K562 (cell line): ENCODE measurements at regions not wholly inside any gene's neighbourhood (a gene's known extent, or its start where the extent isn't known, plus 50 kb on each side); places are given as distances from the start of the nearest gene placed in this dataset.

ENCODE experiments used
- ATAC-seq: fragments of 200-7000 bp; cut with Tn5 transposase; 3 replicates; pipeline ENCODE4 v1.9.1; 2020; ENCODE audit warnings: moderate library complexity
- BruUV-seq: library from RNA; stranded (reverse); fragments of 400-500 nt; replicated peaks from 2 replicates; lab custom pipeline; 2021; lab: Mats Ljungman, UMichigan
- CTCF ChIA-PET: fragments of 300-600 bp; formaldehyde crosslinking; extraction: SDS; loops from one replicate; lab custom pipeline; 2021; ENCODE audit warnings: low intra/inter-chr PET ratio; lab: Yijun Ruan, JAX
- POLR2A ChIA-PET: fragments of 300-600, 350-650 bp; sonication (Branson Sonifier 250); formaldehyde crosslinking; extraction: SDS; loops from one replicate; lab custom pipeline; 2021; ENCODE audit warnings: antibody characterized with exemption, inconsistent platforms; lab: Yijun Ruan, JAX
- DNase-seq, 4 experiments: peaks; one replicate each; pipeline versions ENCODE4 v3.0.0 to v3.0.0-alpha.2; 2011 to 2018; ENCODE audit warnings: low spot score in 3 of 4, mixed read lengths in 3 of 4; ENCODE audit errors: extremely low read depth in 1 of 4
- FAIRE-seq: peaks from 2 replicates; lab custom pipeline; 2011; peaks lifted over from hg19 to GRCh38; lab: Jason Lieb, UNC
- H2AFZ ChIP-seq: 2 replicates; pipeline ENCODE4 v1.6.0; 2011; ENCODE audit warnings: low read depth, low read length, control low read depth, inconsistent platforms
- H3K27ac ChIP-seq: fragments of 200-600 bp; 3 replicates; pipeline ENCODE4 v1.8.0; 2011; ENCODE audit warnings: low read depth, mild to moderate bottlenecking, control low read depth, inconsistent platforms, low read length, moderate library complexity, mixed read lengths; ENCODE audit errors: extremely low read depth
- H3K27me3 ChIP-seq, 2 experiments: fragments of 300-600 bp in 1 of 2; 2 replicates in 1 of 2; 3 replicates in 1 of 2; pipeline versions ENCODE4 v1.6.0 to v1.8.0; 2011; ENCODE audit warnings: inconsistent platforms in 2 of 2, low read length in 2 of 2, mild to moderate bottlenecking in 1 of 2, mixed read lengths in 1 of 2, moderate library complexity in 1 of 2; ENCODE audit not compliant: control insufficient read depth in 2 of 2, insufficient read depth in 2 of 2
- H3K36me3 ChIP-seq: fragments of 300-600 bp; 3 replicates; pipeline ENCODE4 v1.8.0; 2011; ENCODE audit warnings: mild to moderate bottlenecking, low read length, inconsistent platforms; ENCODE audit not compliant: control insufficient read depth, insufficient read depth
- H3K4me1 ChIP-seq, 2 experiments: fragments of 200-600 bp in 1 of 2; replicated peaks in 1 of 2; 2 replicates in 1 of 2; 3 replicates in 1 of 2; pipeline versions ENCODE4 v1.5.1 to v1.8.0; 2011; ENCODE audit warnings: inconsistent platforms in 2 of 2, low read length in 2 of 2, mild to moderate bottlenecking in 1 of 2, mixed read lengths in 1 of 2, moderate library complexity in 1 of 2; ENCODE audit not compliant: control insufficient read depth in 2 of 2, insufficient read depth in 2 of 2
- H3K4me2 ChIP-seq: 2 replicates; pipeline ENCODE4 v1.6.1; 2011; ENCODE audit warnings: low read length, control low read depth, inconsistent platforms, mixed read lengths; ENCODE audit not compliant: insufficient read depth
- H3K4me3 ChIP-seq: fragments of 200-600 bp; sonication (generic), shearing (Covaris generic); 2 replicates; pipeline ENCODE4 v1.5.1; 2016; ENCODE audit warnings: control low read depth, inconsistent platforms
- H3K79me2 ChIP-seq: fragments of 200-600 bp; 3 replicates; pipeline ENCODE4 v1.8.0; 2011; ENCODE audit warnings: low read length, inconsistent platforms; ENCODE audit not compliant: control insufficient read depth, insufficient read depth
- H3K9ac ChIP-seq, 2 experiments: 2 replicates each; pipeline versions ENCODE4 v1.6.0 to v1.6.1; 2011; ENCODE audit warnings: low read depth in 2 of 2, low read length in 2 of 2, control low read depth in 1 of 2, inconsistent platforms in 1 of 2, mild to moderate bottlenecking in 1 of 2, mixed read lengths in 1 of 2; ENCODE audit not compliant: insufficient read depth in 1 of 2
- H3K9me1 ChIP-seq: one replicate; pipeline ENCODE4 v1.6.0; 2011; ENCODE audit warnings: inconsistent platforms, mild to moderate bottlenecking, low read length, moderate library complexity; ENCODE audit not compliant: control insufficient read depth, insufficient read depth
- H3K9me3 ChIP-seq: replicated peaks from 2 replicates; pipeline ENCODE4 v1.5.1; 2011; ENCODE audit warnings: low read depth, low read length, inconsistent platforms; ENCODE audit not compliant: control insufficient read depth, insufficient read depth
- H4K20me1 ChIP-seq: replicated peaks from 2 replicates; pipeline ENCODE4 v1.6.1; 2011; ENCODE audit warnings: low read length, inconsistent platforms, mixed read lengths; ENCODE audit not compliant: control insufficient read depth, insufficient read depth
- BRD9 ChIP-seq: fragments of 450-650 bp; IDR thresholded peaks from 2 replicates; pipeline ENCODE4 v1.6.1; 2018; ENCODE audit warnings: low read depth; ENCODE audit not compliant: partially characterized antibody
- BRF2 ChIP-seq: IDR thresholded peaks from 3 replicates; pipeline ENCODE4 v1.6.1; 2011; ENCODE audit warnings: borderline replicate concordance, mild to moderate bottlenecking; ENCODE audit not compliant: insufficient read length, insufficient read depth
- ETV6 ChIP-seq, 3 experiments: fragments of 150-350 bp in 1 of 3; sonication (generic) in 1 of 3; formaldehyde crosslinking in 1 of 3; IDR thresholded peaks; 2 replicates each; pipeline versions ENCODE4 v1.6.1 to v1.8.0; 2014 to 2022; ENCODE audit warnings: borderline replicate concordance in 2 of 3, low read depth in 2 of 3, antibody characterized with exemption in 1 of 3, low read length in 1 of 3, mild to moderate bottlenecking in 1 of 3, missing genetic modification reagents in 1 of 3
- FOXA1 ChIP-seq: fragments of 450-650 bp; IDR thresholded peaks from 2 replicates; pipeline ENCODE4 v1.6.1; 2016; ENCODE audit warnings: mild to moderate bottlenecking, borderline replicate concordance
- HDAC1 ChIP-seq, 2 experiments: fragments of 450-650 bp; IDR thresholded peaks; 2 replicates each; pipeline ENCODE4 v1.6.1; 2016 to 2017; ENCODE audit warnings: inconsistent platforms in 1 of 2, mild to moderate bottlenecking in 1 of 2, moderate library complexity in 1 of 2
- HMGN3 ChIP-seq: IDR thresholded peaks from 2 replicates; pipeline ENCODE4 v1.6.1; 2011; ENCODE audit warnings: borderline replicate concordance, low read depth, mild to moderate bottlenecking, mixed read lengths, low read length; ENCODE audit not compliant: insufficient read length; ENCODE audit errors: extremely low read depth
- HOXB6 ChIP-seq: fragments of 250-450 bp; sonication (Bioruptor Pico); IDR thresholded peaks from 2 replicates; pipeline ENCODE4 v1.5.1; 2022; ENCODE audit warnings: mild to moderate bottlenecking, borderline replicate concordance
- ILF3 ChIP-seq: fragments of 450-650 bp; IDR thresholded peaks from 2 replicates; pipeline ENCODE4 v1.6.1; 2018; ENCODE audit warnings: antibody characterized with exemption, mild to moderate bottlenecking, moderate library complexity, borderline replicate concordance
- NFE2L1 ChIP-seq: fragments of 450-650 bp; IDR thresholded peaks from 2 replicates; pipeline ENCODE4 v1.6.1; 2016; ENCODE audit warnings: missing genetic modification characterization, low read depth, mild to moderate bottlenecking, missing compliant biosample characterization, moderate library complexity, borderline replicate concordance
- PML ChIP-seq: IDR thresholded peaks from 2 replicates; pipeline ENCODE4 v1.6.1; 2012; ENCODE audit warnings: low read length, inconsistent platforms
- PURB ChIP-seq: sonication (generic); formaldehyde crosslinking; IDR thresholded peaks from 2 replicates; pipeline ENCODE4 v1.9.0; 2021; ENCODE audit warnings: low read depth, mild to moderate bottlenecking, missing genetic modification reagents
- THRAP3 ChIP-seq: fragments of 450-650 bp; IDR thresholded peaks from 2 replicates; pipeline ENCODE4 v1.6.1; 2016; ENCODE audit warnings: mild to moderate bottlenecking, inconsistent platforms, borderline replicate concordance
- ZBTB17 ChIP-seq: fragments of 450-650 bp; formaldehyde crosslinking; IDR thresholded peaks from 2 replicates; pipeline ENCODE4 v1.4.0; 2020; ENCODE audit warnings: mild to moderate bottlenecking
- ZC3H11A ChIP-seq: IDR thresholded peaks from 2 replicates; pipeline ENCODE4 v1.6.1; 2012; ENCODE audit warnings: low read depth, low read length, improper control_type of control experiment
- ZNF239 ChIP-seq: fragments of 250-450 bp; sonication (Bioruptor Pico); IDR thresholded peaks from 2 replicates; pipeline ENCODE4 v1.4.0; 2020; ENCODE audit warnings: mild to moderate bottlenecking
- ZNF280A ChIP-seq: fragments of 450-650 bp; IDR thresholded peaks from 2 replicates; pipeline ENCODE4 v1.6.1; 2018; ENCODE audit warnings: mild to moderate bottlenecking, low read depth; ENCODE audit not compliant: partially characterized antibody
- ZNF695 ChIP-seq: fragments of 450-650 bp; formaldehyde crosslinking; IDR thresholded peaks from 2 replicates; pipeline ENCODE4 v1.4.0; 2020; ENCODE audit warnings: mild to moderate bottlenecking, moderate library complexity
- WGBS: fragments of 100-300 bp; shearing (Covaris generic); methylation state at CpG from one replicate; pipeline ENCODE4 v1.1.6; 2016; ENCODE audit warnings: low coverage, mixed read lengths; ENCODE audit not compliant: insufficient coverage; ENCODE audit errors: missing lambda C conversion rate; 5-methylcytosine and 5-hydroxymethylcytosine counted together
- in situ Hi-C: fragments of 300-500 bp; cut with MboI; formaldehyde crosslinking; loops from 4 replicates; pipeline ENCODE4 v1.15.0; 2018; ENCODE audit warnings: inconsistent platforms, mixed read lengths
- intact Hi-C: fragments of 100-400 bp; cut with micrococcal nuclease; formaldehyde crosslinking; loops from 2 replicates; pipeline ENCODE4 v1.14.2; 2022
- TF ChIP-seq, protein P1 (sequence below): sonication (generic); formaldehyde crosslinking; IDR thresholded peaks from 2 replicates; pipeline ENCODE4 v1.8.0; 2022; ENCODE audit warnings: mild to moderate bottlenecking, missing genetic modification reagents

GRCh38 chr10:43001427-43001795, 75.5 kb upstream of the RET start:
- CTCF ChIA-PET: no interaction called here
- BruUV-seq: no TSS peak

More at GRCh38 chr10:43001427-43001795, 75.5 kb upstream of the RET start:
- Histone ChIP-seq H3K9me3 (no peaks in the 10 kb centered on the region), H3K27me3 (no peaks in the 10 kb centered on the region), H3K9me1 (no peaks in the 10 kb centered on the region), H3K79me2 (no peaks in the 10 kb centered on the region), H3K4me1 (no peaks in the 10 kb centered on the region), H2AFZ (no peak overlapping the region), H4K20me1 (peaks cover 6% of the 10 kb centered on the region; the same call in 1 of the 2 replicates), H3K36me3 (no peaks in the 10 kb centered on the region), H3K4me3 (no peak overlapping the region), H3K4me2 (no peak overlapping the region), H3K9ac (no peak overlapping the region), H3K27ac (no peak overlapping the region)
- DNase-seq (no peak), ATAC-seq (no peak), FAIRE-seq (no peak)
- TF ChIP-seq THRAP3: no peak
- TF ChIP-seq, protein P1, sequence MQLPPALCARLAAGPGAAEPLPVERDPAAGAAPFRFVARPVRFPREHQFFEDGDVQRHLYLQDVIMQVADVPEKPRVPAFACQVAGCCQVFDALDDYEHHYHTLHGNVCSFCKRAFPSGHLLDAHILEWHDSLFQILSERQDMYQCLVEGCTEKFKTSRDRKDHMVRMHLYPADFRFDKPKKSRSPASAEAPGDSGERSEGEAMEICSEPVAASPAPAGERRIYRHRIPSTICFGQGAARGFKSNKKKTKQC (CRISPR knock-in tag): no peak
- no peak for TF ChIP-seq ZNF239 (CRISPR knock-in tag)
- no peak for TF ChIP-seq ZBTB17 (CRISPR knock-in tag)
- TF ChIP-seq ZNF695: no peak
- TF ChIP-seq PML: no peak
- TF ChIP-seq HDAC1 (IDR thresholded peaks at IDR 0.05): no peak
- no peak for TF ChIP-seq PURB (CRISPR knock-in tag)
- TF ChIP-seq ILF3: no peak
- TF ChIP-seq ZC3H11A: no peak
- TF ChIP-seq ZNF280A: no peak
- no peak for TF ChIP-seq BRD9
- no peak for TF ChIP-seq NFE2L1
- TF ChIP-seq ETV6 (IDR thresholded peaks at IDR 0.05; ENCODE audit: borderline replicate concordance in 1 of 2, low read depth in 2 of 2, low read length in 1 of 2): no peak
- TF ChIP-seq ETV6 (CRISPR knock-in tag; IDR thresholded peaks at IDR 0.05; ENCODE audit: borderline replicate concordance): no peak
- no peak for TF ChIP-seq BRF2
- TF ChIP-seq HMGN3: no peak
- TF ChIP-seq FOXA1: no peak
- TF ChIP-seq HOXB6: no peak
- 0% methylated on average over 3 of the region's 3 CpGs for WGBS
- intact Hi-C loops (no loop called here), in situ Hi-C loops (no loop called here)
- POLR2A ChIA-PET: no interaction called here
